ENCODE measurements at regions not wholly inside any gene's neighbourhood (a gene's known extent, or its start where the extent isn't known, plus 50 kb on each side); places are given as distances from the start of the nearest gene placed in this dataset.
A peak's percentile ranks its signal among the peaks of the same experiment; 100 is the strongest.

GRCh38 chr1:111025109-111025508, 61.4 kb upstream of the LRIF1 start:
- in situ Hi-C loops (cut with HindIII; ENCODE audit: extremely low pct_ligation_motif_present, low pct_unique_long_range_greater_than_20kb) (no loop called here), intact Hi-C loops (cut with micrococcal nuclease; ENCODE audit: unreplicated experiment) (no loop called here)
- H3K27me3 ChIP-seq (ENCODE audit: control insufficient read depth in 1 of 2, insufficient read depth in 2 of 2, low read length in 2 of 2), result no peaks in the 10 kb centered on the region
- FAIRE-seq (no peak), DNase-seq (ENCODE audit: low spot score) (no peak), ATAC-seq (no peak)
- BruUV-seq (replicated peaks), result no TSS peak
- H3K36me3 ChIP-seq (replicated peaks in 1 of 2; ENCODE audit: control insufficient read depth in 1 of 2, insufficient read depth in 2 of 2, low read length in 2 of 2), result no peaks in the 10 kb centered on the region
- H3K4me2 ChIP-seq (ENCODE audit: low read depth, low read length), result no peak overlapping the region
- TF ChIP-seq, protein P1, sequence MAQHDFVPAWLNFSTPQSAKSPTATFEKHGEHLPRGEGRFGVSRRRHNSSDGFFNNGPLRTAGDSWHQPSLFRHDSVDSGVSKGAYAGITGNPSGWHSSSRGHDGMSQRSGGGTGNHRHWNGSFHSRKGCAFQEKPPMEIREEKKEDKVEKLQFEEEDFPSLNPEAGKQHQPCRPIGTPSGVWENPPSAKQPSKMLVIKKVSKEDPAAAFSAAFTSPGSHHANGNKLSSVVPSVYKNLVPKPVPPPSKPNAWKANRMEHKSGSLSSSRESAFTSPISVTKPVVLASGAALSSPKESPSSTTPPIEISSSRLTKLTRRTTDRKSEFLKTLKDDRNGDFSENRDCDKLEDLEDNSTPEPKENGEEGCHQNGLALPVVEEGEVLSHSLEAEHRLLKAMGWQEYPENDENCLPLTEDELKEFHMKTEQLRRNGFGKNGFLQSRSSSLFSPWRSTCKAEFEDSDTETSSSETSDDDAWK (CRISPR knock-in tag; IDR thresholded peaks at IDR 0.05), result no peak
- no peak for TF ChIP-seq NFYB (CRISPR knock-in tag; IDR thresholded peaks at IDR 0.05)
- TF ChIP-seq SNAPC2 (CRISPR knock-in tag; IDR thresholded peaks at IDR 0.05), result no peak
- TF ChIP-seq ZNF607 (CRISPR knock-in tag; IDR thresholded peaks at IDR 0.05; ENCODE audit: borderline replicate concordance), result no peak
- H3K4me3 ChIP-seq (replicated peaks in 1 of 3; ENCODE audit: insufficient read depth in 1 of 3, low read depth in 2 of 3, low read length in 3 of 3), result no peak overlapping the region
- no peaks in the 10 kb centered on the region for H3K4me1 ChIP-seq (ENCODE audit: insufficient read depth, low read length)
- H3K9ac ChIP-seq (ENCODE audit: insufficient read depth, low read depth, low read length), result no peak overlapping the region
- H4K20me1 ChIP-seq (ENCODE audit: insufficient read depth, low read length), result no peaks in the 10 kb centered on the region
- CTCF ChIA-PET (ENCODE audit: low intra/inter-chr PET ratio, low total read pairs), result no interaction called here
- H2AFZ ChIP-seq (ENCODE audit: low read length), result no peak overlapping the region
- WGBS (ENCODE audit: low lambda C conversion rate), result 2% methylated on average over 4 of the region's 4 CpGs
- no peaks in the 10 kb centered on the region for H3K79me2 ChIP-seq (ENCODE audit: insufficient read depth, low read length)
- H3K27ac ChIP-seq (ENCODE audit: extremely low read length, insufficient read depth, low read length), result no peak overlapping the region
- H3K9me3 ChIP-seq (ENCODE audit: low read length), result no peaks in the 10 kb centered on the region
- POLR2A ChIA-PET, result no interaction called here

DNA sequence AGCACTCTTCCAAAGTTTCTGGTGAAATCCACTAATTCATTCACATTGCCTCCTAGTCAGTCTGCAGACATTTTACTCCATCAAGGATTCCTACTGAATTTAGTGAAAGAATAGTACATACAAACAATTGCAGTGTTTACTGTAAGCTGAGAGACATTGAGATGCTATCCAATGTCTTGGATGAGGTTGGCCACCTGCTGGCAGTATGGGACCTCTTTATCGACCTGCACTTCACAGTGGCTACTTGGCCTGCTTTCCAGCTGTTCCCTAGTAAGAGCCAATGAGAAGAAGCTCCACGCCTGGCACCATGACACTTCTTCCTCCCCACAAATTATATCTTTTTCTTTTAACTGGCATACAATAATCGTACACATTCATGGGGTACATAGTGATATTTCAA, 51.5 kb upstream of the LRIF1 start:
- H3K79me2 ChIP-seq (ENCODE audit: insufficient read depth, low read length), result no peaks in the 10 kb centered on the region
- 0% methylated on average over 3 of the region's 3 CpGs for WGBS (ENCODE audit: low lambda C conversion rate)
- peak; percentile 6 for DNase-seq (ENCODE audit: low spot score)
- H2AFZ ChIP-seq (ENCODE audit: low read length), result no peak overlapping the region
- TF ChIP-seq ZNF331 (CRISPR knock-in tag; IDR thresholded peaks at IDR 0.05), result no peak
- no peak for TF ChIP-seq SALL1 (CRISPR knock-in tag; IDR thresholded peaks at IDR 0.05)
- TF ChIP-seq, protein P2, sequence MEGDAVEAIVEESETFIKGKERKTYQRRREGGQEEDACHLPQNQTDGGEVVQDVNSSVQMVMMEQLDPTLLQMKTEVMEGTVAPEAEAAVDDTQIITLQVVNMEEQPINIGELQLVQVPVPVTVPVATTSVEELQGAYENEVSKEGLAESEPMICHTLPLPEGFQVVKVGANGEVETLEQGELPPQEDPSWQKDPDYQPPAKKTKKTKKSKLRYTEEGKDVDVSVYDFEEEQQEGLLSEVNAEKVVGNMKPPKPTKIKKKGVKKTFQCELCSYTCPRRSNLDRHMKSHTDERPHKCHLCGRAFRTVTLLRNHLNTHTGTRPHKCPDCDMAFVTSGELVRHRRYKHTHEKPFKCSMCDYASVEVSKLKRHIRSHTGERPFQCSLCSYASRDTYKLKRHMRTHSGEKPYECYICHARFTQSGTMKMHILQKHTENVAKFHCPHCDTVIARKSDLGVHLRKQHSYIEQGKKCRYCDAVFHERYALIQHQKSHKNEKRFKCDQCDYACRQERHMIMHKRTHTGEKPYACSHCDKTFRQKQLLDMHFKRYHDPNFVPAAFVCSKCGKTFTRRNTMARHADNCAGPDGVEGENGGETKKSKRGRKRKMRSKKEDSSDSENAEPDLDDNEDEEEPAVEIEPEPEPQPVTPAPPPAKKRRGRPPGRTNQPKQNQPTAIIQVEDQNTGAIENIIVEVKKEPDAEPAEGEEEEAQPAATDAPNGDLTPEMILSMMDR (CRISPR knock-in tag; IDR thresholded peaks at IDR 0.05), result peak; percentile 31; the same call in 1 of the 2 replicates
- TF ChIP-seq GTF3A (CRISPR knock-in tag; conservative IDR thresholded peaks at IDR 0.05), result no peak
- TF ChIP-seq STAG1 (CRISPR knock-in tag; IDR thresholded peaks at IDR 0.05), result peak; percentile 40
- no peak for TF ChIP-seq BCL6 (CRISPR knock-in tag; IDR thresholded peaks at IDR 0.05)
- TF ChIP-seq ZNF230 (CRISPR knock-in tag; IDR thresholded peaks at IDR 0.05), result no peak
- ChIA-PET POLR2A (no interaction called here), CTCF (ENCODE audit: low intra/inter-chr PET ratio, low total read pairs) (no interaction called here)
- H3K9ac ChIP-seq (ENCODE audit: insufficient read depth, low read depth, low read length), result no peak overlapping the region
- ATAC-seq, result peak; percentile 42; the same call in 2 of the 3 replicates
- H3K27ac ChIP-seq (ENCODE audit: extremely low read length, insufficient read depth, low read length), result no peak overlapping the region
- no peaks in the 10 kb centered on the region for H3K36me3 ChIP-seq (replicated peaks in 1 of 2; ENCODE audit: control insufficient read depth in 1 of 2, insufficient read depth in 2 of 2, low read length in 2 of 2)
- no peak for FAIRE-seq
- no peaks in the 10 kb centered on the region; a peak in 1 of 5 replicates for H3K27me3 ChIP-seq (ENCODE audit: control insufficient read depth in 1 of 2, insufficient read depth in 2 of 2, low read length in 2 of 2)
- no peaks in the 10 kb centered on the region for H4K20me1 ChIP-seq (ENCODE audit: insufficient read depth, low read length)
- intact Hi-C loops (cut with micrococcal nuclease; ENCODE audit: unreplicated experiment) (no loop called here), in situ Hi-C loops (cut with HindIII; ENCODE audit: extremely low pct_ligation_motif_present, low pct_unique_long_range_greater_than_20kb) (no loop called here)
- no peak overlapping the region for H3K4me2 ChIP-seq (ENCODE audit: low read depth, low read length)
- no peak overlapping the region for H3K4me3 ChIP-seq (replicated peaks in 1 of 3; ENCODE audit: insufficient read depth in 1 of 3, low read depth in 2 of 3, low read length in 3 of 3)
- no peaks in the 10 kb centered on the region for H3K4me1 ChIP-seq (ENCODE audit: insufficient read depth, low read length)
- BruUV-seq (replicated peaks), result no TSS peak
- H3K9me3 ChIP-seq (ENCODE audit: low read length), result no peaks in the 10 kb centered on the region

Measured in HepG2 (cell line).